Fibroblast of lung (primary cell): ENCODE measurements at regions not wholly inside any gene's neighbourhood (a gene's known extent, or its start where the extent isn't known, plus 50 kb on each side); places are given as distances from the start of the nearest gene placed in this dataset.

ENCODE experiments used
- CTCF ChIP-seq, 2 donors: IDR thresholded peaks in 1 of 2; conservative IDR thresholded peaks in 1 of 2; 1 replicate in 1 of 2; 2 replicates in 1 of 2; pipeline ENCODE4 v1.5.1; 2011 to 2012; ENCODE audit warnings: low read length in 2 of 2, control low read depth in 1 of 2, inconsistent platforms in 1 of 2, low read depth in 1 of 2, mild to moderate bottlenecking in 1 of 2
- EZH2 ChIP-seq: IDR thresholded peaks from 2 replicates; pipeline ENCODE4 v1.5.1; 2012; ENCODE audit warnings: low read length, control low read depth, mild to moderate bottlenecking; ENCODE audit errors: missing control alignments

DNA sequence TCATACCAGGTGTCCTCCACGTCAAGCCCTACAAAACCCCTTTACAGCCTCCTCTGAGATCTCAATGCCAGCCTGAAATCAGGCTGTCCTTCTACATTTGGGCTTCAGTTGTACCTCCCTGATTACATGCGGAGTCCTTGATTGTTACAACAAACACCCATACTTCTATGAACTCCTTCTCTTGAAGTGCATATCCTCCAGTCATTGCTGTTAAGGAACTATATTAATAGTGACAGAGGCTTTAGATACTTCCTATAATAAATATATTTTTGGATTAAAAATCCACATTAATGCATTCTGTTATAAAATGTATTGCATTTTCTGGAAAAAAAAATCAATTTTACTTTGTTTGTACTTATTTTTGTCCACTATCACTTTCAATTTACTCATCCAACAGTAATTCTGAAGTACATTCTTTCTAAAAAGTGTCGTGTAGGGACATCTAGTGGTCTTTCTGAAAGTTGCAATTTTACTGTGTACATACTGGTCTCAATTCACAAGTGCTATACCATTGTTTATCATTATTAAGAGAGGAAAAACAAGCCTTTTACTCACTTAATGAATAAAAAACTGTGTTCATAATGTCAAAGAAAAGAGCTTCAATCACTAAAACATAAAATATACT is 316.4 kb downstream of the DSEL start:
- TF ChIP-seq CTCF (conservative IDR thresholded peaks at IDR 0.05 in 1 of 2, IDR thresholded peaks at IDR 0.05 in 1 of 2; ENCODE audit: low read depth in 1 of 2, low read length in 2 of 2): peak in 1 of 2 donors; percentile 61
- no peak for TF ChIP-seq EZH2
